Stimulated activated CD4-positive, alpha-beta T cell treated with anti-CD3 and anti-CD28 coated beads, Interleukin-1b, Interleukin-23, amount 100 ng/mL, for 24 hours (primary cell): ENCODE measurements at regions not wholly inside any gene's neighbourhood (a gene's known extent, or its start where the extent isn't known, plus 50 kb on each side); places are given as distances from the start of the nearest gene placed in this dataset.

ENCODE experiments used
- DNase-seq, 4 experiments: peaks; one replicate each; pipeline ENCODE4 v3.0.0-alpha.2; 2020; ENCODE audit warnings: low read depth in 4 of 4, low spot score in 1 of 4

DNA sequence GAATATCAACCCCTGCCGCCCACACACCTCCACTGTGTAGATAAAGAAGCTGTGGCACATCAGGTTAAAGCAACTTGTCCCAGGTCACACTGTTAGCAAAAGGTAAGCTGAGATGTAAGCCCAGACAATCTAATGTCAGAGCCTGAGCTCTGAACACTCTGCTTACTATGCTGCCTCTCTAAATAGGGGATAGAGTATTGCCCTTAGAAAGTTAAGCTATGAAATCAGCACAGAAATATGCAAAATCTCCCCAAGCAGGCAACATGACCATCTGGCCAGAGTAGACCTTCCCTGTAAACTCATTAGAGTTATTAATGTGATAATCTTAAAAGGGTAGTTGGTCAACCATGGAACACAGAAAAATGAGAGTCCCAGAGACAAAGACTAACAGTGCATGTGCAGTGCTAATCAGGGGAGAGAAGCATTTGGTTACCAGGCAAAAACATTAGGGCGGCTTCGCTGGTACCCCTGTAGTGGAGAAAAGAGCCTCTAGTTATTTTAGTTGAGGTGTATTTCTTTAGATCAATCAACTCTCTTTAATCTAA, 171.0 kb downstream of the BTG1 start:
- no peak for DNase-seq

DNA sequence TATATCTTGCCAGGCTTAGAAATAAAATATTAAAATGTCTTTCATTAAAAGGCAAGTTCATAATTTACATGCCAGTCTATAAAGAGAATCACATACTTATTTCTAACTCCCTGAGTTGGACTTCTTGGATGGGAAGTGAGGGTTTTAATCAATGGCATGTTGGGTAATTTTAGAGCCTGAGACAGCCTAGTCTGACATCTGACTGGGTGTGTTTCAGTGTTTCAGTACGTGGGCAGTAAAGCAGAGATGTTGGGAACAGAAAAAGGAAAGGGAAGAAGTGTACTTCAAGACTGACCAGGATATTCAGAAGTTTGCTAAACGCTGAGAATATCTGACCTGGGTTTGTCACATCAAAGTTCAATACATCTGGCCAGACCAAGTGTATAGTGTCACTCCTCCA, 171.8 kb downstream of the BTG1 start:
- no peak for DNase-seq

- no peak for DNase-seq
These were observed 172.8 kb downstream of the BTG1 start for GRCh38 chr12:91972896-91973295.

DNA sequence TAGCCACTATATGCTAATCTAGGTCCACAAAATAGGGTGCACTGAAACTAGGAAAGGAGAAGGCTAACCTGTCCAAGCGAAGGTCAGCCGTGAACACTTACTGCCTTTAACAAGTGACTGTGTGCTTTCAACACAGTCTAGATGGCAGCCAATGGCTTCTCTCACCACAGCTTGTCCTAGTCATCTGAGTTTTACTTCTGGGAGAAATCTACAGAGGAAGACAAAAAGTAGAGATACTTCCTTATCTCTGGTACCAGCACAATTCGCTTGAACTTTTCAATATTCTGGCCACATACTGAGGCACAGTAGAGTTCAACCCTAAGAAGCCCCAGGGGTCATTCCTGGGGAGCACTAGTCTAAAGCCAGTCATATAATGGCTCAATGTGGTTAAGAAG, 176.9 kb downstream of the BTG1 start:
- no peak for DNase-seq

GRCh38 chr12:91968076-91968776, 177.4 kb downstream of the BTG1 start:
- DNase-seq: no peak

GRCh38 chr12:91967590-91967989, 178.1 kb downstream of the BTG1 start:
- DNase-seq: no peak

DNA sequence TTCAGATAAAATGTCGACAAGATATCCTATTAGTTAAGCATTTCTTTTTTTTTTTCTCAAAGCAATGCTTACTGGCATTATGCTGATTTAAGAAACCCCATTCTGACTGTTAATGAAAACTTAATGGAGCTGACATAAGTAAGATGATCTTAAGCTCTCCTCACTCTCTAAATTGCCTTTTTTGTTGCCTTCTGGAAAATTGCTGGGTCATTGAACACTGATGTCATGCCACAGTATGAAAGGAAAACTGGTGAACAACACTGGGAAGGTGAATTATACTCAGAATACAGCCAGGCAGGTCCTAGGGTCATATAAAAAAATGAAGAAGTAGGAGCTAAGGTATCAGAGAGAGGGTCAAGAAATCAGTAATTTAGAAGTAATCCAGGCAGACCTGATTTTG, 179.9 kb downstream of the BTG1 start:
- no peak for DNase-seq

GRCh38 chr12:91964501-91964900, 181.1 kb downstream of the BTG1 start:
- DNase-seq: no peak

GRCh38 chr12:91959220-91959619, 186.4 kb downstream of the BTG1 start:
- no peak for DNase-seq

DNA sequence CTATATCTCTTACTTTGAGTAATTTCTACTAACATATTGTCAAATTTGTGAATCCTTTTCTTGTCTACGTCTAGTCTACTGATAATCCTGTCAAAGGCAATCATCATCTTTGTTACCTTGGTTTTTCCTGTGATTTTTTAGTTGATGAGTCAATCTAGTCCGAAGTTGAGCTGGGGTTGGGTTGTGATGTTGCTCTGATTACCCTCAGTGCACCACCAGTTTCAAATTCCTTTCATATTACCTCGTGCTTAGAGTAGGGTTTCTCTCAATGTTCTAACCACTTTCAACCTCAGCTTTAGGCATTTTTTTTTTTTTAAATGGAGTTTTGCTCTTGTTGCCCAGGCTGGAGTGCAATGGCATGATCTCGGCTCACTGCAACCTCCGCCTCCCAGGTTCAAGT, 186.8 kb downstream of the BTG1 start:
- DNase-seq: no peak

GRCh38 chr12:91954747-91955146, 190.9 kb downstream of the BTG1 start:
- no peak for DNase-seq

GRCh38 chr12:91954326-91954725, 191.3 kb downstream of the BTG1 start:
- no peak for DNase-seq

DNA sequence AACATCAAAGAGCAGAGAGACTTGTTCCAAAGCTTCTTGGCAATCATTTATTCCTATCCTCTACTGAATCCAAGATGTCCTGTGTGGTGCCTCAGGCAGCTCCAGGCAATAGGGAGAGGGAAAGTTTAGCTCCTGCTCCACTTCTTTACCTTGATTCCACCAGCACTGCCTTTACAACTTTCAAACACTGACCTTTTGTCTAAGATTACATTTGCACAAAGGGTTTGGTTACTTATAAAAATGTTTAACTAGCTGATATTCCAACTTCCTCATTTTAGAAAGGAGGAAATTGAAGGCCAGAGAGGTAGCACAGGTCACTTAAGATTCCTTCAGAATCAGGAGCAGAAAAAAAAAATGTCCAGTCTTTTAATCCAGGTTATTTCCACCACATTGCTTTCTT, 192.7 kb downstream of the BTG1 start:
- no peak for DNase-seq

DNA sequence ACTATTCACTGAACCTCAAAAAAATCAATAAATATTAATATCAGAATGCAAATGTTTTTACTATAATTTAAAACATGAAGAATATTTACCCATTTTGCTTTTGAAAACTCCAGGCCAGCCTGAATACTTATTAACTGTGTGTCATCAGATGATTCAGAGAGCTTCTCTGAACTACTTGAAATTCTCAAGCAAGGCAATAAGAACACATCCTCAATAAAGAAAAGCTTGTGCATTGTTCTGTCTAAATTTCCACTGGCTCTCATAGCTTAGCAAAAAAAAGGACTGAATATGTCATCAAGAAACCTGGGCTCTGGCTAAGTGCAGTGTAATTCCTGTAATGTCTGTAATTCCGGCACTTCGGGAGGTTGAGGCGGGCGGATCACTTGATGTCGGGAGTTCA, 194.1 kb downstream of the BTG1 start:
- no peak for DNase-seq

GRCh38 chr12:91948504-91948903, 197.1 kb downstream of the BTG1 start:
- no peak for DNase-seq

- no peak for DNase-seq
These were observed 198.2 kb downstream of the BTG1 start for GRCh38 chr12:91947459-91947858.

DNA sequence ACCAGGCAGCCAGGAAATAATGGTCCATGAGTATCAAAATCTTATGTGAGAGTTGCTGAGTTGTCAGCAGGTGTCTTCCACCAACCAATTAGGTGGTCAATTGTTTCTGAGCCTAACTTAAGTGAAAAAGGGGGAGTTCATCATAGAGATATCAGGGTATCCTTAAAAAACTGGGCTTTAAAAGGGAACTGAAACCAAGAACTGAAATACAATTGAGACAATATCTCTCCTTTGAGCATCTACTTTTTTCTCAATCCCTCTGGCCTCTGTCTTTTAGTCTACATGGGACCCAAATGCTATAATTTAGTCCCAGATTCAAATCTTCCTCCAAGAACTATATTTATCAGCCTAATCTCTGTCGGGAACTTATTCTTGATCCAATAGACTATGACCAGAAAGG, 201.0 kb downstream of the BTG1 start:
- DNase-seq: no peak

GRCh38 chr12:91940826-91941570, 204.6 kb downstream of the BTG1 start:
- no peak for DNase-seq

GRCh38 chr12:91940322-91940721, 205.3 kb downstream of the BTG1 start:
- no peak for DNase-seq

DNA sequence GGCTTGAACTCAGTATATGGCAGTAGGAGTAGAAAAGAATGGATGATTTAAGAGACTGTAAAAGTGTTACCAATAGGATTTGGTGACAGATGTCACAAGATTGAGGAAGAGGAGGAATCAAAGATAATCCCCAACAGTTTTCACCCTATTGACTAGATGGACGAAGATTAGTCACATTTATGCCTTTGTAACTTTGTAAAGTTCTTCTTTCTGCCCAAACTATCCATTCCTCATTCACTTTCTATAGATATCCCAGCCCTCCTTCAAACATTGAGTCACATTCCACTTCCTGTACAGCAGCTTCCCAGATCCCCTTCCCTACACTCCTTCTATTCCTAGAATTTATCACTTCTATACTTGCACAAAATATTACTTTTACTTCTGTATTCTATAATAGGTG, 207.9 kb downstream of the BTG1 start:
- DNase-seq: no peak

GRCh38 chr12:91937009-91937408, 208.6 kb downstream of the BTG1 start:
- DNase-seq: no peak

DNA sequence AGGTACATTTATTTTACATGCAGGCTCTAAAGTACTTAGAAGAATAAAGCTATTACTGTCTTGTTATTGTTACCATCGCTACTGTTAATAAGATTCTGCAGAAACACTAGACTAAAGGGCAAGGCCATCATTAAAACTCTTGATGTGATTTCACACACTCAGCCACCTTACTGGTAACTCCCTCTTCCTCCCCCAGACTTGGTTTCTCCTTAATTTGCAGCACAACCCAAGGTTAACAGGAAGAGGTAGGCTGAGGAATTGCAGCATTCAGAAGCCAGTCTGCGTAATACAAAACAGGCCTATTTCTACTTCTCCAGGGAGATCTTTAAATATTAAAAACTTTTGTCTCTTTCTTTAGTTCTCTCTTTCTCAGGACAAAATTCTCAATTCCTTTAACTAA, 210.3 kb downstream of the BTG1 start:
- DNase-seq: no peak

DNA sequence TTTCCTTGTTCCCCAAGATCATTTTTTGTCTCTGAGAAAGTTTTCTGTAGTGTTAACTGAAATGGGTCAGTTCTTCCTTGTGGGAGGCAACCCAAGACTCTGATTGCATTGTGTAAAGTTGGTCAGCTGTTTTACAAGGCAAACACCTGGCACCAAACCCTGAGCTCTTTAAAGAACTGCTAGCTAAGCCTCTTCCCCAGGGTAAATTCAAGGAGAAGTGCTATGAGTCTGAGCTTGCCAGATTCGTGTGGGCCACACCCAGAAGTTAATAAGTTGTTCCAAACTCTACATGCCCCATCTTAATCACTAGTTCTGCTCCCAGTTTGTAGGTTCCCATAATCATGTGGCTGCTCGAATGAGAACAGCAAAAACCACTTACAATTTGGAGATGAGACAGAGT, 214.5 kb downstream of the BTG1 start:
- DNase-seq: no peak
